ENCODE measurements at regions not wholly inside any gene's neighbourhood (a gene's known extent, or its start where the extent isn't known, plus 50 kb on each side); places are given as distances from the start of the nearest gene placed in this dataset.

DNA sequence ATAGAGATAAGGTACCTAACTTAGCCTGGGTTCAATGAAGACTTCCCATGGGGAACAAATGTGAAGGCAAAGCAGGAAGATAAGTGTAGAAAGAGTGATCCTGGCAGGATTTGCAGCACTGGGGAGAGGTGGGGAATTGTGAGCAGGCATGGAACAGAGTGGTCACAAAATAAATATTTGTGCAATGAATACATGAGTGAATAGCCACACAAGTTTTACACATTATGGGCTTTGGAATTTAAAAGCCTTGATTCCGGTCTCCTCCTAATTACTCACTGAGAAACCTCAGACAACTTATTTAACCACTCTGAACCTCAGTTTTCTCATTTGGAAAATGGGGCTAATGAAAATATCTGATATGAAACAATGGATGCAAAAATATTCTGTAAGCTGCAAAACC, 148.3 kb downstream of the ELAVL4 start:
- ChIA-PET CTCF (no interaction called here), POLR2A (no interaction called here)
